ENCODE measurements at regions not wholly inside any gene's neighbourhood (a gene's known extent, or its start where the extent isn't known, plus 50 kb on each side); places are given as distances from the start of the nearest gene placed in this dataset.
"Not testable (repeated sequence)": the region's sequence is repeated elsewhere in the genome, so short reads cannot be mapped to it uniquely, and the experiment has no call there.

DNA sequence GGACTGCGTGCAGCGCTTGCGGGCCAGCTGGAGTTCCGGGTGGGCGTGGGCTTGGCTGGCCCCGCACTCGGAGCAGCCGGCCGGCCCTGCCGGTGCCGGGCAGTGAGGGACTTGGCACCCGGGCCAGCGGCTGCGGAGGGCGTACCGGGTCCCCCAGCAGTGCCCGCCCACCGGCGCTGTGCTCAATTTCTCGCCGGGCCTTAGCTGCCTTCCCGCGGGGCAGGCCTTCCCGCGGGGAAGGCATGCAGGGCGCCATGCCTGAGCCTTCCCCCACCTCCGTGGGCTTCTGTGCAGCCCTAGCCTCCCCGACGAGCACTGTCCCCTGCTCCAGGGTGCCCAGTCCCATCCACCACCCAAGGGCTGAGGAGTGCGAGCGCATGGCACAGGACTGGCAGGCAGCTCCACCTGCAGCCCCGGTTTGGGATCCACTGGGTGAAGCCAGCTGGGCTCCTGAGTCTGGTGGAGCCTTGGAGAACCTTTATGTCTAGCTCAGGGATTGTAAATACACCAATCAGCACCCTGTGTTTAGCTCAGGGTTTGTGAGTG is 975.0 kb upstream of the NRXN1 start:
- H3K4me1 ChIP-seq (ENCODE audit: control insufficient read depth, insufficient read depth, low read length); H3K9me3 ChIP-seq (ENCODE audit: control insufficient read depth, low read depth, low read length); H3K27me3 ChIP-seq (ENCODE audit: control insufficient read depth, insufficient read depth, low read length); H3K27ac ChIP-seq (ENCODE audit: low read length); H3K36me3 ChIP-seq (ENCODE audit: control insufficient read depth, insufficient read depth, low read length); DNase-seq; H3K4me3 ChIP-seq (ENCODE audit: low read length): not testable (repeated sequence)
- no CpG with 5 or more reads among the region's 32 CpGs for WGBS (ENCODE audit: insufficient coverage, low lambda C conversion rate)

DNA sequence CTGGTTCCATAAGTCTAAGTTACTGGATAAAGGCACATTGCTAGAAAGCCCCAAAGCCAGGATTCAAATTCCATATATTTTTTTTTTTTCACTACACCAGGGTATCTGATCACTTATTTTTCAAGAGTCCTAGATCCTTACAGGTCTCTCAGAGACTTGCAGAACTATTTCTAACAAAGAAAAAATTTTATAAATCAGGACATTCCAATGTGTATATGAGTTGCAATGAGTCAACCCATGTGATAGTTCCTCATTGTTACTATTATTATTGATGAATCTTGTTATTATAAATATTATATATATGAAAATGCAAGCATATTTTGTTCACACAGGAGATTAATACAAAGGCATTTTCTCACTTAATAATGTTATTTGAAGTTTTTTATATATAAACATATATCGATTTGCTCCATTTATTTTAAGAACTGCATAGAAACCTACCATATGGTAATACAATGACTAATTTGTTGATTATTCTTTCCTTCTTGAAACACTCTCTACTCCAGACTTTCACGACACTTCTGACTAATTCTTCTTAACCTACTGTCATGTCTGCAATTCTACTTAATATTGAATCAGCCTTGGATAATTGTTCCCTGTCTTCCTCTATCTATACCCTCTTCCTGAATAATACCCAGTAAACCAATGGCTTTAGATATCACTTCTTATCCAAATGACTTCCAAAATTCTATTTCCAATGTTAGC is 968.4 kb upstream of the NRXN1 start:
- H3K4me3 ChIP-seq (ENCODE audit: low read length) = no peak overlapping the region
- H3K36me3 ChIP-seq (ENCODE audit: control insufficient read depth, insufficient read depth, low read length) = no peaks in the 10 kb centered on the region
- DNase-seq = no peak
- H3K27me3 ChIP-seq (ENCODE audit: control insufficient read depth, insufficient read depth, low read length) = no peaks in the 10 kb centered on the region
- H3K27ac ChIP-seq (ENCODE audit: low read length) = no peak overlapping the region
- no peaks in the 10 kb centered on the region for H3K9me3 ChIP-seq (ENCODE audit: control insufficient read depth, low read depth, low read length)
- 86% methylated on average over 2 of the region's 2 CpGs for WGBS (ENCODE audit: insufficient coverage, low lambda C conversion rate)
- H3K4me1 ChIP-seq (ENCODE audit: control insufficient read depth, insufficient read depth, low read length) = no peaks in the 10 kb centered on the region

DNA sequence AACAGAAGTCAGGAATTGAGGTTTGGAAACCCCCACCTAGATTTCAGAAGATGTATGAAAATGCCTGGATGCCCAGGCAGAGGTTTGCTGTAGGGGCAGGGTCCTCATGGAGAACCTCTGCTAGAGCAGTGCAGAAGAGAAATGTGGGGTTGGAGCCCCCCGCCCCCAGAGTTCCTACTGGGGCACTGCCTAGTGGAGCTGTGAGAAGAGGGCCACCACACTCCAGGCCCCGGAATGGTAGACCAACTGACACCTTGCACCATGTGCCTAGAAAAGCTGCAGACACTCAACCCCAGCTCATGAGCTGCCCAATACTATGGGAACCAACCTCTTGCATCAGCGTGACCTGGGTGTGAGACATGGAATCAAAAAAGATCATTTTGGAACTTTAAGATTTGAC is 967.0 kb upstream of the NRXN1 start:
- H3K4me3 ChIP-seq (ENCODE audit: low read length) = no peak overlapping the region
- no peaks in the 10 kb centered on the region for H3K4me1 ChIP-seq (ENCODE audit: control insufficient read depth, insufficient read depth, low read length)
- WGBS (ENCODE audit: insufficient coverage, low lambda C conversion rate) = no CpG with 5 or more reads among the region's 3 CpGs

DNA sequence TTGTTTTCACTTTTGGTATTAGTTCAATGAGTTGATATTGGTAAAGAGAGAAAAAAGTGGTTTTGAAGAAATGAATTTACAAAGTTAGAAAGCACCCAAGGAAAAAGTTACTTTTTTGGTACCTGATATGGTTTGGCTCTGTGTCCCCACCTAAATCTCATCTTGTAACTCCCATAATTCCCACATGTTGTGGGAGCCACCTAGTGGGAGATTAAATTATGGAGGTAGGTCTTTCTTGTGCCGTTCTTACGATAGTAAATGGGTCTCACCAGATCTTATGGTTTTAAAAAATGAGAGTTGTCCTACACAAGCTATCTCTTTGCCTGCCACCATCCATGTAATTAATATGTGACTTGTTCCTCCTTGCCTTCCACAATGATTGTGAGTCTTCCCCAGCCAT is 965.6 kb upstream of the NRXN1 start:
- no peaks in the 10 kb centered on the region for H3K36me3 ChIP-seq (ENCODE audit: control insufficient read depth, insufficient read depth, low read length)
- no peak overlapping the region for H3K4me3 ChIP-seq (ENCODE audit: low read length)
- no peak overlapping the region for H3K27ac ChIP-seq (ENCODE audit: low read length)
- H3K9me3 ChIP-seq (ENCODE audit: control insufficient read depth, low read depth, low read length) = no peaks in the 10 kb centered on the region
- no peaks in the 10 kb centered on the region for H3K4me1 ChIP-seq (ENCODE audit: control insufficient read depth, insufficient read depth, low read length)
- DNase-seq = no peak
- no peaks in the 10 kb centered on the region for H3K27me3 ChIP-seq (ENCODE audit: control insufficient read depth, insufficient read depth, low read length)
- 100% methylated on average over 1 of the region's 2 CpGs for WGBS (ENCODE audit: insufficient coverage, low lambda C conversion rate)

More for the DNA sequence above, 967.0 kb upstream of the NRXN1 start:
- no peaks in the 10 kb centered on the region for H3K27me3 ChIP-seq (ENCODE audit: control insufficient read depth, insufficient read depth, low read length)
- H3K36me3 ChIP-seq (ENCODE audit: control insufficient read depth, insufficient read depth, low read length) = no peaks in the 10 kb centered on the region
- no peak for DNase-seq
- H3K27ac ChIP-seq (ENCODE audit: low read length) = no peak overlapping the region
- no peaks in the 10 kb centered on the region for H3K9me3 ChIP-seq (ENCODE audit: control insufficient read depth, low read depth, low read length)

DNA sequence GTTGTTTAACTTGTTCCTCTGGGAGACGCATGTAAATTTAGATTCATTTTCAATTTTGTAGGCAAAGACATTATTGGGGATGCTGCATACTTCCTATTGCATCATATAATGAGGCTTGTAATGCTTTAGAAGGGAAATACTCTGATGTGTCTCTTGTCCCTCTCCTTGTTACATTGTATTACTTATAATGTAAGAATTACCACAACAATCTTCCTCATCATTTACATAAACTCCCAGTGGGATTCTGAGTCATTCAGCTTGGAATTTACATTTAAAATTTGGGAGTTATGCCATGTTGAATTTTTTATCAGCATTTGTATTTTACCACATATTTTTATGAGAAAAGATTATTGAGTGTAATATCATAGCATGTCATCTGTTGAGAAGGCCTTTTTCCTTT is 963.4 kb upstream of the NRXN1 start:
- Histone ChIP-seq H3K4me3 (ENCODE audit: low read length) (no peak overlapping the region), H3K27me3 (ENCODE audit: control insufficient read depth, insufficient read depth, low read length) (no peaks in the 10 kb centered on the region), H3K27ac (ENCODE audit: low read length) (no peak overlapping the region), H3K36me3 (ENCODE audit: control insufficient read depth, insufficient read depth, low read length) (no peaks in the 10 kb centered on the region), H3K4me1 (ENCODE audit: control insufficient read depth, insufficient read depth, low read length) (no peaks in the 10 kb centered on the region), H3K9me3 (ENCODE audit: control insufficient read depth, low read depth, low read length) (no peaks in the 10 kb centered on the region)
- 17% methylated on average over 1 of the region's 1 CpG for WGBS (ENCODE audit: insufficient coverage, low lambda C conversion rate)
- no peak for DNase-seq

DNA sequence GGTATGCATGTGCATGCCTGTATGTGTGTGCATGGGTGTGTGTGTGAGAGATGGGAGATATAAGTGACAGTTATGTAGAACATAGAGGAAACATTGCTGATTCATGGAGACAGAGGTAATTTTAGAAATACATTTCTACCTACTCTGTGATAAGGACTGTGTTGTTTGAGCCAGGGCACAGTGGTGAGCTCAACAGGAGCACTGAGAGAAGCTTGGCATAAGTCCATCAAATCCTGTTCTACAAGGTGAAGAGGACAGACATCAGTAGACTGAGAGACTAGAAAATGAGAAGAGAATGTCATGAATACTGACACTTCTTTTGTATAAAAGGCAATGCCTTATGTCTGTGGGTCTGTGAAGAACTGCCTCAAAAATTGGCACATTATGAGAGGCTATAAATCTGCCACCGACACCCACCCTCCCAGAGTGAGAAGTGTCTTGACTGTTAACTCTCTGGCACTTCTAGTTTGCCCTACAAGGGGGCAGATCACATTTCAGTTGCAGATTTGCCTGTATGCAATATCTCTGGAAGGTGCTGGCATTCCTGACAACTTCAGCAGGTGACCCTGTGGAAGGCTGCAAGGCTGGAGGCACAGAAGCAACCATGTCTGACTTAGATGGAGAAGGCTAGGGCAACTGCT is 962.3 kb upstream of the NRXN1 start:
- no peak for DNase-seq
- no peaks in the 10 kb centered on the region for H3K4me1 ChIP-seq (ENCODE audit: control insufficient read depth, insufficient read depth, low read length)
- no peaks in the 10 kb centered on the region for H3K36me3 ChIP-seq (ENCODE audit: control insufficient read depth, insufficient read depth, low read length)
- WGBS (ENCODE audit: insufficient coverage, low lambda C conversion rate) = no CpG with 5 or more reads among the region's 1 CpG
- H3K9me3 ChIP-seq (ENCODE audit: control insufficient read depth, low read depth, low read length) = no peaks in the 10 kb centered on the region
- H3K27ac ChIP-seq (ENCODE audit: low read length) = no peak overlapping the region
- H3K27me3 ChIP-seq (ENCODE audit: control insufficient read depth, insufficient read depth, low read length) = no peaks in the 10 kb centered on the region
- no peak overlapping the region for H3K4me3 ChIP-seq (ENCODE audit: low read length)

DNA sequence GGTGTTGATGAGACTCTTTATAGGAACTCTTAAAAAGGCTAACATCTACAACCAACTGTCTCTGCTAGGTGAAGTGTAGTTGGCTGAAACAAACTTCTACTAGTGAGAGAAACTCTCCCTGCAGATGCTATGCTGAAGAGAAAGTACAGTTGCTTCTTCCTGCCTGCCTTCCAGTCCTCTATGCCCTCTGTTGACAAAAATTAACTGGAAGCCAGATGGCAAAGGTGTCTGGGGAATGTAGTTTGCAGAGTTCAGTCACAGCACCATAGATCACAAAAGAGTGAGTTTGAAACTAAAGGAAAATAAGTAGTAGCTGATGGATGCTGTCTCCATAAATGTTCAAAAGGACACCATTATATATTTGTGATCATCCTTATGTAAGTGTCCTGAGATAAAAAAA is 958.8 kb upstream of the NRXN1 start:
- H3K27ac ChIP-seq (ENCODE audit: low read length) = no peak overlapping the region
- no peaks in the 10 kb centered on the region for H3K36me3 ChIP-seq (ENCODE audit: control insufficient read depth, insufficient read depth, low read length)
- H3K9me3 ChIP-seq (ENCODE audit: control insufficient read depth, low read depth, low read length) = no peaks in the 10 kb centered on the region
- no peaks in the 10 kb centered on the region for H3K27me3 ChIP-seq (ENCODE audit: control insufficient read depth, insufficient read depth, low read length)
- no peaks in the 10 kb centered on the region for H3K4me1 ChIP-seq (ENCODE audit: control insufficient read depth, insufficient read depth, low read length)
- DNase-seq = no peak
- H3K4me3 ChIP-seq (ENCODE audit: low read length) = no peak overlapping the region

DNA sequence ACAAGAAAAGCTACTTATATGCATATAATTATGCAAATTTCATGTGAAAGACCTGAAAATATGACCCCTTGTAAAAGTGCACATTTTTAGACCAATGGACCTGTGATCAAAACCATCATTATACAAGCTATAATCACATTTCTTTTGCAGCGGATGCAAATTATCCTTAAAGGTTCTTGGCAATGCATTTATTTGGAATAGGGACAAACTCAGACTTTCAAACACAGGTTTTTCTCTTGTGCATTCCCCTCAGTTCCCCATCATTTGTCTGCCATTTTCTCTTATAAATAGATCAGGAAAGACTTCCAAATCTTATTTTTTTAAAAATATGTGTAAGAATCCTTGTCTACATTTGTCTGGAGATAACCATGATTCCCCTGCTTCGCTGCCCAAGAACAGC is 954.2 kb upstream of the NRXN1 start:
- Histone ChIP-seq H3K9me3 (ENCODE audit: control insufficient read depth, low read depth, low read length) (no peaks in the 10 kb centered on the region), H3K27me3 (ENCODE audit: control insufficient read depth, insufficient read depth, low read length) (no peaks in the 10 kb centered on the region), H3K4me1 (ENCODE audit: control insufficient read depth, insufficient read depth, low read length) (no peaks in the 10 kb centered on the region), H3K36me3 (ENCODE audit: control insufficient read depth, insufficient read depth, low read length) (no peaks in the 10 kb centered on the region), H3K4me3 (ENCODE audit: low read length) (no peak overlapping the region), H3K27ac (ENCODE audit: low read length) (no peak overlapping the region)
- no peak for DNase-seq
- 100% methylated on average over 1 of the region's 2 CpGs for WGBS (ENCODE audit: insufficient coverage, low lambda C conversion rate)

DNA sequence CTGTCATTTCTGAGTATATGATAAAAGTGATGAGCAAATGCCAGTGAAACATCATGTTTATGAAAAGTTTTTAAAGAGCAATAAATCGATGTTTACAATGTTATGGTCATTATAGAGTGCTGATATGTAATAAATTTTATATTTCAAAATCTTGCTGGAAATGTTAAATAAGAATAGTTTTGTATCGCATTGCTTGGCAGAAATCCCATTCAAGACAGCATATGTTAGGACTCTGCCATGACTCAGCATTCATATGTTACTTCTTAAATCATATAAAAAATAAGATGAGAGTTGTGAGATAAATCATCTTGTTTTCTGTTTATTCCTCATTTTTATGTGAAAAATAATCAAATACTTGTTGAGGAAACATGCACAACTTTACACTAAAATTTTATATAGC is 949.9 kb upstream of the NRXN1 start:
- H3K27ac ChIP-seq (ENCODE audit: low read length) = no peak overlapping the region
- 82% methylated on average over 2 of the region's 2 CpGs for WGBS (ENCODE audit: insufficient coverage, low lambda C conversion rate)
- no peaks in the 10 kb centered on the region for H3K36me3 ChIP-seq (ENCODE audit: control insufficient read depth, insufficient read depth, low read length)
- no peaks in the 10 kb centered on the region for H3K4me1 ChIP-seq (ENCODE audit: control insufficient read depth, insufficient read depth, low read length)
- no peaks in the 10 kb centered on the region for H3K27me3 ChIP-seq (ENCODE audit: control insufficient read depth, insufficient read depth, low read length)
- no peak for DNase-seq
- no peak overlapping the region for H3K4me3 ChIP-seq (ENCODE audit: low read length)
- H3K9me3 ChIP-seq (ENCODE audit: control insufficient read depth, low read depth, low read length) = no peaks in the 10 kb centered on the region

DNA sequence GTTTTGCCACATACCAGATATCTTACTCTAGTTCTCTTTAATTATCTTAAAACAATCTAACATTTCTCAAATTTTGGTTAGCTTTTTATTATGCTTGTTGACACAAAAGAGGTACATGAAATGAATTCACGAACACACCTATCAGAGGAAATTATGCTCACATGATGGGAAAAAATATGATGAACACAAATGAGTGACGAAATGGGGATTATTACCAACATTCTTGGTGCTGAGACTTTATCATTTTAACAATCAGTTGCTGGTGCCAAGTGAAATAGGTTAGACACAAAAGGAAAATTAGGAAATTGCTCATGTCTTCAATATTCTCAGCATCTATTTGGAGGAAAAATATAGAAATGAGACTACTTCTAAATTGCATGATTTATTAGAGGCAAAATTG is 944.7 kb upstream of the NRXN1 start:
- H3K36me3 ChIP-seq (ENCODE audit: control insufficient read depth, insufficient read depth, low read length) = no peaks in the 10 kb centered on the region
- WGBS (ENCODE audit: insufficient coverage, low lambda C conversion rate) = 83% methylated on average over 2 of the region's 2 CpGs
- no peak for DNase-seq

DNA sequence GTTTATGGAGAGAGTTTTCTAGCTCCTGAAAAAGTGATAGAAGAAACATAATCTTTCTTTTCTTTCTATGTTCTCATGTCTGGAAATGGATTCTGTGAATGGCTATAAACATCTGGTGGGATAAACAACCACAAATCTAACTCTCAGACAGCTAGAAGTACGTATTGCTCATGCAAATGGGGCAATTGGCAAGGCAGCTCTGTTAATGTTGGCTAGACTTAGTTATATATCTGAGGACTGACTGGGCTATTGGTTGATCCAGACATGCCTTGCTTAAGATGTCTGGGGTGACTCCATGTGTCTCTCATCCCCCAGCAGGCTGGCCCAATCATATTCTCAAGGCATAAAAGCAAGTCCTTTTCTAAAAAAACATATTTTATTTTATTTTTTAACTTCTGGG is 939.2 kb upstream of the NRXN1 start:
- Histone ChIP-seq H3K27me3 (ENCODE audit: control insufficient read depth, insufficient read depth, low read length) (no peaks in the 10 kb centered on the region), H3K4me3 (ENCODE audit: low read length) (no peak overlapping the region), H3K36me3 (ENCODE audit: control insufficient read depth, insufficient read depth, low read length) (no peaks in the 10 kb centered on the region), H3K27ac (ENCODE audit: low read length) (no peak overlapping the region), H3K9me3 (ENCODE audit: control insufficient read depth, low read depth, low read length) (no peaks in the 10 kb centered on the region), H3K4me1 (ENCODE audit: control insufficient read depth, insufficient read depth, low read length) (no peaks in the 10 kb centered on the region)
- no peak for DNase-seq
- no CpG with 5 or more reads among the region's 1 CpG for WGBS (ENCODE audit: insufficient coverage, low lambda C conversion rate)

More for the DNA sequence above, 944.7 kb upstream of the NRXN1 start:
- Histone ChIP-seq H3K9me3 (ENCODE audit: control insufficient read depth, low read depth, low read length) (no peaks in the 10 kb centered on the region), H3K27me3 (ENCODE audit: control insufficient read depth, insufficient read depth, low read length) (no peaks in the 10 kb centered on the region), H3K27ac (ENCODE audit: low read length) (no peak overlapping the region), H3K4me3 (ENCODE audit: low read length) (no peak overlapping the region), H3K4me1 (ENCODE audit: control insufficient read depth, insufficient read depth, low read length) (no peaks in the 10 kb centered on the region)

Data from large intestine (tissue), 3 donors.